GM18951 (cell line): ENCODE measurements at regions not wholly inside any gene's neighbourhood (a gene's known extent, or its start where the extent isn't known, plus 50 kb on each side); places are given as distances from the start of the nearest gene placed in this dataset.

Experiments used
- POLR2A ChIP-seq: IDR thresholded peaks from 4 replicates; pipeline ENCODE4 v1.6.1; 2011; ENCODE audit warnings: mild to moderate bottlenecking; ENCODE audit not compliant: insufficient read length, insufficient read depth; ENCODE audit errors: extremely low read depth
- in situ Hi-C: fragments of 300-500 bp; cut with MboI; formaldehyde crosslinking; loops from one replicate; pipeline ENCODE4 v1.12.0; 2022; ENCODE audit warnings: low sequenced_read_pairs, mixed read lengths, inconsistent platforms; ENCODE audit not compliant: unreplicated experiment

- TF ChIP-seq POLR2A = no peak
- in situ Hi-C loops = no loop called here
Observed at GRCh38 chr9:91065231-91066041, 263.8 kb downstream of the SYK start.

GRCh38 chr9:91066042-91066415 is 264.4 kb downstream of the SYK start:
- in situ Hi-C loops = no loop called here
- no peak for TF ChIP-seq POLR2A

- in situ Hi-C loops = no loop called here
- no peak for TF ChIP-seq POLR2A
Observed at GRCh38 chr9:91066856-91067255, 265.2 kb downstream of the SYK start.

GRCh38 chr9:91067306-91067860 is 265.8 kb downstream of the SYK start:
- in situ Hi-C loops = no loop called here
- no peak for TF ChIP-seq POLR2A

GRCh38 chr9:91071184-91071990 is 269.8 kb downstream of the SYK start:
- TF ChIP-seq POLR2A = no peak
- in situ Hi-C loops = no loop called here

GRCh38 chr9:91073049-91073810 is 271.6 kb downstream of the SYK start:
- TF ChIP-seq POLR2A = no peak
- in situ Hi-C loops = no loop called here

GRCh38 chr9:91073811-91074771 is 272.5 kb downstream of the SYK start:
- no peak for TF ChIP-seq POLR2A
- in situ Hi-C loops = no loop called here

GRCh38 chr9:91074866-91075265 is 273.2 kb downstream of the SYK start:
- in situ Hi-C loops = no loop called here

GRCh38 chr9:91075279-91075678 is 273.7 kb downstream of the SYK start:
- TF ChIP-seq POLR2A = no peak
- in situ Hi-C loops = no loop called here

More at GRCh38 chr9:91074866-91075265, 273.2 kb downstream of the SYK start:
- TF ChIP-seq POLR2A = no peak

GRCh38 chr9:91077624-91078368 is 276.2 kb downstream of the SYK start:
- in situ Hi-C loops = no loop called here
- TF ChIP-seq POLR2A = no peak

- in situ Hi-C loops = no loop called here
Observed at GRCh38 chr9:91078369-91078695, 276.7 kb downstream of the SYK start.

More at GRCh38 chr9:91078369-91078695, 276.7 kb downstream of the SYK start:
- TF ChIP-seq POLR2A = no peak
